ENCODE measurements at regions not wholly inside any gene's neighbourhood (a gene's known extent, or its start where the extent isn't known, plus 50 kb on each side); places are given as distances from the start of the nearest gene placed in this dataset.

DNA sequence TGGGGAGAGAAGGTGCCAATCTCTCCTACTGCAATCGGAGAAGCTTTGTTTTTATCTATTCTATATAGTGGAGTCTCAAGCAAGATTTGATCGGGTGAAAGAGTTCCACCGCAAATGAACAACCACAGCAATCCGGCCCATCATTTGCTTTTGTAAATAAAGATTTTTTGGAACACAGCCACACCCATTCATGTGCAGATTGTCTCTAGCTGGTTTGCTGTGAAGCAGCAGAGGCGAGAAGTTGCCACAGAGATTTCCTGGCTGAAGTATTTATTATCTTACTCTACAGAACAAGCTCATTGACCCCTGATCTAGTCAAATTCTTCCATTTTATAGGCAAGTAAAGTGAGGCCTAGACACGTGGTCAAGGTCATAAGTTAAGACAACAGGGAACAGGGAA is 195.5 kb upstream of the TNRC6C start:
- Histone ChIP-seq H3K36me3 (ENCODE audit: control insufficient read depth, insufficient read depth, low read length) (no peaks in the 10 kb centered on the region), H2BK120ac (ENCODE audit: low read depth, low read length) (no peak overlapping the region), H3K4me2 (ENCODE audit: low read length) (no peak overlapping the region), H3K56ac (ENCODE audit: low read length) (no peak overlapping the region), H2AK5ac (ENCODE audit: low read length) (no peak overlapping the region), H2BK5ac (ENCODE audit: low read length) (no peak overlapping the region), H3K4me1 (ENCODE audit: control insufficient read depth, low read depth, low read length) (no peaks in the 10 kb centered on the region), H3K23ac (ENCODE audit: low read length) (no peak overlapping the region), H2BK15ac (replicated peaks; ENCODE audit: low read depth) (no peak overlapping the region), H3K79me1 (ENCODE audit: low read length) (no peaks in the 10 kb centered on the region), H3K9ac (ENCODE audit: low read length) (no peak overlapping the region), H3K27ac (ENCODE audit: low read depth, low read length) (no peak overlapping the region), H3K18ac (ENCODE audit: low read length) (no peak overlapping the region), H3K4ac (ENCODE audit: low read depth, low read length) (no peak overlapping the region), H4K8ac (ENCODE audit: low read depth, low read length) (no peak overlapping the region), H3K27me3 (ENCODE audit: insufficient read depth, low read length, poor library complexity) (no peaks in the 10 kb centered on the region), H3K79me2 (ENCODE audit: control insufficient read depth, insufficient read depth, low read length) (no peaks in the 10 kb centered on the region), H4K5ac (ENCODE audit: low read length) (no peak overlapping the region), H3K4me3 (ENCODE audit: low read length) (no peak overlapping the region)
- no CpG with 5 or more reads among the region's 6 CpGs for WGBS (ENCODE audit: extremely low coverage, insufficient coverage, low lambda C conversion rate)
- DNase-seq = no peak

DNA sequence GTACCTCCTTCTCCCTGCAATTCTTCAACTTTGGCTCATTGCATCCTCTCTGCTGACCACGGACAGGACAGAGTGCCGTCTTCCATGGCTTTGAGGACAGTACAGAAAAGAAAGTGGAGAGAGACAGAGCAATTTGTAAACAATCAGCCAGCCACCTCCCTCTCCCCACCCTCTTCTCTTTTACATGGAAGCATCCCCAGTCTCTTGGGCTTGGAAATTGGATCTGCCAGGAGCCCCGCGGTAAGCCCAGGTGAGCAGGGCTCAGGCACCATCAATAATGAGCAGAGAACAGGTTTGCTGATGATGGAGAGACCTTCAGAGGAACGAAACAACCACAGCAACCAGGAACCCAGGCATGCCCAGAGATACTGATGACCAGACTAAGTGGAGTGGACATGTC is 194.9 kb upstream of the TNRC6C start:
- Histone ChIP-seq H3K27me3 (ENCODE audit: insufficient read depth, low read length, poor library complexity) (no peaks in the 10 kb centered on the region), H3K18ac (ENCODE audit: low read length) (no peak overlapping the region), H2BK120ac (ENCODE audit: low read depth, low read length) (no peak overlapping the region), H4K8ac (ENCODE audit: low read depth, low read length) (no peak overlapping the region), H3K36me3 (ENCODE audit: control insufficient read depth, insufficient read depth, low read length) (no peaks in the 10 kb centered on the region), H2BK5ac (ENCODE audit: low read length) (no peak overlapping the region), H4K5ac (ENCODE audit: low read length) (no peak overlapping the region), H3K4me2 (ENCODE audit: low read length) (no peak overlapping the region), H3K79me2 (ENCODE audit: control insufficient read depth, insufficient read depth, low read length) (no peaks in the 10 kb centered on the region), H2AK5ac (ENCODE audit: low read length) (no peak overlapping the region), H3K79me1 (ENCODE audit: low read length) (no peaks in the 10 kb centered on the region), H3K4me3 (ENCODE audit: low read length) (no peak overlapping the region), H3K23ac (ENCODE audit: low read length) (no peak overlapping the region), H3K27ac (ENCODE audit: low read depth, low read length) (no peak overlapping the region), H3K4me1 (ENCODE audit: control insufficient read depth, low read depth, low read length) (no peaks in the 10 kb centered on the region), H3K9ac (ENCODE audit: low read length) (no peak overlapping the region), H2BK15ac (replicated peaks; ENCODE audit: low read depth) (no peak overlapping the region), H3K56ac (ENCODE audit: low read length) (no peak overlapping the region), H3K4ac (ENCODE audit: low read depth, low read length) (no peak overlapping the region)
- WGBS (ENCODE audit: extremely low coverage, insufficient coverage, low lambda C conversion rate) = no CpG with 5 or more reads among the region's 5 CpGs
- no peak for DNase-seq

DNA sequence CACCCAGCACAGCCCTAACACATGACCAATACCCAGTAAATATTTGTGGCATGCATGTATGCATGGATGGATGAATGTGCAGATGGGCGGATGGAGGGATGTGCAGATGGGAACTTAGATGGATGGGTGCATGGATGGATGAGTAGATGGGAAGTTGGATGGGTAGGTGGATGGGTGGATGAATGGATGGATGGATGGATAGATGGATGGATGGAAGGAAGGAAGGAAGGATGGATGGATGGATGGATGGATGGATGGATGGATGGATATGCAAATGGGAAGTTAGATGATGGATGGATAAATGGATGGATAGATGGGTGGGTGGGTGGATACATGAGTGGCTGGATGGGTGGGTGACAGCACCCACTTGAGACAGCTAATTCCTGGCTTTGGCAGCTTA is 193.2 kb upstream of the TNRC6C start:
- H3K4ac ChIP-seq (ENCODE audit: low read depth, low read length) = no peak overlapping the region
- H2BK120ac ChIP-seq (ENCODE audit: low read depth, low read length) = no peak overlapping the region
- no peak overlapping the region for H3K18ac ChIP-seq (ENCODE audit: low read length)
- no peak overlapping the region for H3K9ac ChIP-seq (ENCODE audit: low read length)
- no peak overlapping the region for H3K23ac ChIP-seq (ENCODE audit: low read length)
- H4K8ac ChIP-seq (ENCODE audit: low read depth, low read length) = no peak overlapping the region
- DNase-seq = no peak
- H3K4me3 ChIP-seq (ENCODE audit: low read length) = no peak overlapping the region
- H2BK15ac ChIP-seq (replicated peaks; ENCODE audit: low read depth) = no peak overlapping the region
- no peak overlapping the region for H3K56ac ChIP-seq (ENCODE audit: low read length)
- H3K4me2 ChIP-seq (ENCODE audit: low read length) = no peak overlapping the region
- H3K79me1 ChIP-seq (ENCODE audit: low read length) = no peaks in the 10 kb centered on the region
- H4K5ac ChIP-seq (ENCODE audit: low read length) = no peak overlapping the region
- no peak overlapping the region for H3K27ac ChIP-seq (ENCODE audit: low read depth, low read length)
- no peaks in the 10 kb centered on the region for H3K27me3 ChIP-seq (ENCODE audit: insufficient read depth, low read length, poor library complexity)
- H3K36me3 ChIP-seq (ENCODE audit: control insufficient read depth, insufficient read depth, low read length) = no peaks in the 10 kb centered on the region
- no peak overlapping the region for H2BK5ac ChIP-seq (ENCODE audit: low read length)
- no CpG with 5 or more reads among the region's 1 CpG for whole genome bisulfite sequencing (ENCODE audit: extremely low coverage, insufficient coverage, low lambda C conversion rate)
- H3K4me1 ChIP-seq (ENCODE audit: control insufficient read depth, low read depth, low read length) = no peaks in the 10 kb centered on the region
- H2AK5ac ChIP-seq (ENCODE audit: low read length) = no peak overlapping the region
- H3K79me2 ChIP-seq (ENCODE audit: control insufficient read depth, insufficient read depth, low read length) = no peaks in the 10 kb centered on the region

DNA sequence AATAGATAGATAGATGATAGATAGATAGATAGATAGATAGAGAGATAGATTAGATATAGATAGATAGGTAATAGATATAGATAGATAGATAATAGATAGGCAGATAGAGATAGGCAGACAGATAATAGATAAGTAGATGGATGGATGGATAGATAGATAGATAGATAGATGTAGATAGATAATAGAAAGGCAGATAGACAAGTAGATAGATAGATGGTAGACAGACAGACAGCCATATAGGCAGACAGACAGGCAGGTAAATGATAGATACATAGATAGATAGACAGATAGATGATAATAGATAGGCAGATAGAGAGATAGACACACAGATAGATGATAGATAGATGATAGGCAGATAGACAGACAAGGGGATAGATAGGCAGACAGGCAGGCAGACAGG is 191.4 kb upstream of the TNRC6C start:
- Histone ChIP-seq H3K36me3 (ENCODE audit: control insufficient read depth, insufficient read depth, low read length) (no peaks in the 10 kb centered on the region), H3K79me2 (ENCODE audit: control insufficient read depth, insufficient read depth, low read length) (no peaks in the 10 kb centered on the region), H3K79me1 (ENCODE audit: low read length) (no peaks in the 10 kb centered on the region), H3K56ac (ENCODE audit: low read length) (no peak overlapping the region), H2BK120ac (ENCODE audit: low read depth, low read length) (no peak overlapping the region), H3K18ac (ENCODE audit: low read length) (no peak overlapping the region), H4K8ac (ENCODE audit: low read depth, low read length) (no peak overlapping the region), H3K9ac (ENCODE audit: low read length) (no peak overlapping the region), H3K4me1 (ENCODE audit: control insufficient read depth, low read depth, low read length) (no peaks in the 10 kb centered on the region), H3K27ac (ENCODE audit: low read depth, low read length) (no peak overlapping the region), H3K4me2 (ENCODE audit: low read length) (no peak overlapping the region), H2BK5ac (ENCODE audit: low read length) (no peak overlapping the region), H2BK15ac (replicated peaks; ENCODE audit: low read depth) (no peak overlapping the region), H3K4me3 (ENCODE audit: low read length) (no peak overlapping the region), H2AK5ac (ENCODE audit: low read length) (no peak overlapping the region), H3K4ac (ENCODE audit: low read depth, low read length) (no peak overlapping the region), H3K27me3 (ENCODE audit: insufficient read depth, low read length, poor library complexity) (no peaks in the 10 kb centered on the region), H3K23ac (ENCODE audit: low read length) (no peak overlapping the region), H4K5ac (ENCODE audit: low read length) (no peak overlapping the region)
- no peak for DNase-seq

DNA sequence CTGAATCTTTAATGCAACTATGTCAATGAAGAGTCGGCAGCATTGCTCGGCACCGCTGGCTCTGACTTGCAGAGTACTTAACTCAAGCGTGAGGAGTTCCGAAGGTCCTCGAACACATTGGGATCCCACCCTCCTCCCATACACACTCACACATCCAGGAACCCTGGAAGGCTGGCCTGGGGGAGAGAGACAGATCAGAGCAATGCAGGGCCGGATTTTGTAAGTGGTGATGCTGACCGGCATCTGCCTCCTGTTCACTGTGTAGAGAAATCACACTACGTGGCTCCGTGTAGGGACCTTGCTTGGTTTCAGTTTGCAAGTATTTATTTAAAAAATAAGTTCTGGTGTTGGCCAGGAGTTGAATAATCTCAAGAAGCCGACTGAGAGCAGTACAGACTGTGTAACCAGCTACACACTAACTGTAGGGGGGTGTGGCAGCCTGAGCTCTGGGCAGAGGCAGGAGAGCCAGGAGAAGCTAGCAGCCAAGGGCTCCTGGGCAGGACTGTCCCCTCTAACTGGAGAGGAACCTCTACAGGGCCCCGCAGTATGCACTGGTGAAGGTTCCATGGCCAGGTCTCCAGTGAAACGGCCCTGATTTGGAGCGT is 190.2 kb upstream of the TNRC6C start:
- H3K4me2 ChIP-seq (ENCODE audit: low read length) = no peak overlapping the region

DNA sequence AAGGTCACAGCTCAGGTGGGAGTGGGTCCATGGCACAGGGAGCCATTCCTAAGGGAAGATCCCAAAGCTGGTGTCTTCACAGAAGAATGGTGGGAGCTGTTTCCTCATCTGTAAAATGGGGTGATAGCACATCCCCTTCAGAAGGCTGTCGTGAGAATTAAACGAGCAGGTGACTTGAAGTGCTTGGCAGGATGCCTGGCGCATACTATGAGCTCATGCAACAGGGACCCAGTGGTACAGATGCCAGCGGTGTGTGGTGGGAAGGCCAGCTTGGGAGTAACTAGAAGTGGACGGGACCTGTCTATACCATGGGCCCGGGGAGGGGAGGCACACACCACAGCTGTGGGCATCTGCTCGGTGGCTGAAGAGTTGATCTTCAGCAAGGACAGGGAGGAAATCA is 189.3 kb upstream of the TNRC6C start:
- WGBS (ENCODE audit: extremely low coverage, insufficient coverage, low lambda C conversion rate) = no CpG with 5 or more reads among the region's 7 CpGs
- Histone ChIP-seq H2BK120ac (ENCODE audit: low read depth, low read length) (no peak overlapping the region), H3K23ac (ENCODE audit: low read length) (no peak overlapping the region)

More for the DNA sequence above, 190.2 kb upstream of the TNRC6C start:
- no peaks in the 10 kb centered on the region for H3K4me1 ChIP-seq (ENCODE audit: control insufficient read depth, low read depth, low read length)
- H3K18ac ChIP-seq (ENCODE audit: low read length) = no peak overlapping the region
- no peak overlapping the region for H3K23ac ChIP-seq (ENCODE audit: low read length)
- H3K27me3 ChIP-seq (ENCODE audit: insufficient read depth, low read length, poor library complexity) = no peaks in the 10 kb centered on the region
- no peak for DNase-seq
- H3K79me2 ChIP-seq (ENCODE audit: control insufficient read depth, insufficient read depth, low read length) = no peaks in the 10 kb centered on the region
- H2BK120ac ChIP-seq (ENCODE audit: low read depth, low read length) = no peak overlapping the region
- H3K56ac ChIP-seq (ENCODE audit: low read length) = no peak overlapping the region
- H2AK5ac ChIP-seq (ENCODE audit: low read length) = no peak overlapping the region
- H3K36me3 ChIP-seq (ENCODE audit: control insufficient read depth, insufficient read depth, low read length) = no peaks in the 10 kb centered on the region
- H3K79me1 ChIP-seq (ENCODE audit: low read length) = no peaks in the 10 kb centered on the region
- H3K27ac ChIP-seq (ENCODE audit: low read depth, low read length) = no peak overlapping the region
- no peak overlapping the region for H3K4ac ChIP-seq (ENCODE audit: low read depth, low read length)
- no CpG with 5 or more reads among the region's 14 CpGs for WGBS (ENCODE audit: extremely low coverage, insufficient coverage, low lambda C conversion rate)
- no peak overlapping the region for H3K9ac ChIP-seq (ENCODE audit: low read length)
- H2BK5ac ChIP-seq (ENCODE audit: low read length) = no peak overlapping the region
- H4K5ac ChIP-seq (ENCODE audit: low read length) = no peak overlapping the region
- no peak overlapping the region for H4K8ac ChIP-seq (ENCODE audit: low read depth, low read length)
- H2BK15ac ChIP-seq (replicated peaks; ENCODE audit: low read depth) = no peak overlapping the region
- H3K4me3 ChIP-seq (ENCODE audit: low read length) = no peak overlapping the region

More for the DNA sequence above, 189.3 kb upstream of the TNRC6C start:
- no peak overlapping the region for H2AK5ac ChIP-seq (ENCODE audit: low read length)
- H3K4ac ChIP-seq (ENCODE audit: low read depth, low read length) = no peak overlapping the region
- no peak overlapping the region for H3K4me2 ChIP-seq (ENCODE audit: low read length)
- H4K5ac ChIP-seq (ENCODE audit: low read length) = no peak overlapping the region
- no peak for DNase-seq
- H3K27me3 ChIP-seq (ENCODE audit: insufficient read depth, low read length, poor library complexity) = no peaks in the 10 kb centered on the region
- H3K9ac ChIP-seq (ENCODE audit: low read length) = no peak overlapping the region
- H3K79me1 ChIP-seq (ENCODE audit: low read length) = no peaks in the 10 kb centered on the region
- H3K4me1 ChIP-seq (ENCODE audit: control insufficient read depth, low read depth, low read length) = no peaks in the 10 kb centered on the region
- no peak overlapping the region for H3K4me3 ChIP-seq (ENCODE audit: low read length)
- H3K56ac ChIP-seq (ENCODE audit: low read length) = no peak overlapping the region
- no peaks in the 10 kb centered on the region for H3K36me3 ChIP-seq (ENCODE audit: control insufficient read depth, insufficient read depth, low read length)
- no peak overlapping the region for H3K18ac ChIP-seq (ENCODE audit: low read length)
- no peak overlapping the region for H2BK5ac ChIP-seq (ENCODE audit: low read length)
- no peaks in the 10 kb centered on the region for H3K79me2 ChIP-seq (ENCODE audit: control insufficient read depth, insufficient read depth, low read length)
- H3K27ac ChIP-seq (ENCODE audit: low read depth, low read length) = no peak overlapping the region
- H4K8ac ChIP-seq (ENCODE audit: low read depth, low read length) = no peak overlapping the region
- H2BK15ac ChIP-seq (replicated peaks; ENCODE audit: low read depth) = no peak overlapping the region

All from mesendoderm (in vitro differentiated cells).